ENCODE measurements at regions not wholly inside any gene's neighbourhood (a gene's known extent, or its start where the extent isn't known, plus 50 kb on each side); places are given as distances from the start of the nearest gene placed in this dataset.

DNA sequence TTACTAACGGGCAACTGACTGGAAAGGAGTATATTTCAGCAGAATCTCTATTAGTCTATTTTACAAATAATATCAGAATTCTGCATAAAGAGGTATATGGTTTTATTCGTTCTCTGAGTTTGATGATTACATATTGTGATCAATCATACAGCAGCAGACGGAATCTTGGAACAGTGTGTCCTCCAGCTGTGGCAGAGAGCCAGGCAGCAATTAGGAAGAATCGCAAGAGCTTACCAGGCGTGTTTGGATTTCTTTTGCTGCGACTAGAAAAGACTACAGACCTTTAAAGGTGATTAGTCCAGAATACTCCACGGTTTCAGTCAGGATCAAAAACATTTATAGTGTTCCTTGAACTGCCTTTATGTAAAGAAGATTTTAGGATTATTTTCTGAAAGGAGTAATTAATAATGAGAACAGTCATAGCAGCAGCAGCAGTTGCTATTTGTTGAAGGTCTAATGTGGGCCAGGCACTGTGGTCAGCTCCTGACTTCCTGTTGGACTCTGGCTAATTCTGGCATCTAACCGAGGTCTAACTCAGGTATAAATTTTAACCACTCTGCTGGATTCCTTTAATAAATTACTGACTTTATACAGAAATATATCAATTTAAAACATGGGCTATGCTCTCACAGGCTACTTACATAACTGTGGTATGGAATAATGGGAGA, 225.3 kb upstream of the CXorf66 start:
- H3K4me3 ChIP-seq (ENCODE audit: low read depth, low read length): no peak overlapping the region
- no peaks in the 10 kb centered on the region for H3K27me3 ChIP-seq
- H3K36me3 ChIP-seq: no peaks in the 10 kb centered on the region
- TF ChIP-seq, protein P1, sequence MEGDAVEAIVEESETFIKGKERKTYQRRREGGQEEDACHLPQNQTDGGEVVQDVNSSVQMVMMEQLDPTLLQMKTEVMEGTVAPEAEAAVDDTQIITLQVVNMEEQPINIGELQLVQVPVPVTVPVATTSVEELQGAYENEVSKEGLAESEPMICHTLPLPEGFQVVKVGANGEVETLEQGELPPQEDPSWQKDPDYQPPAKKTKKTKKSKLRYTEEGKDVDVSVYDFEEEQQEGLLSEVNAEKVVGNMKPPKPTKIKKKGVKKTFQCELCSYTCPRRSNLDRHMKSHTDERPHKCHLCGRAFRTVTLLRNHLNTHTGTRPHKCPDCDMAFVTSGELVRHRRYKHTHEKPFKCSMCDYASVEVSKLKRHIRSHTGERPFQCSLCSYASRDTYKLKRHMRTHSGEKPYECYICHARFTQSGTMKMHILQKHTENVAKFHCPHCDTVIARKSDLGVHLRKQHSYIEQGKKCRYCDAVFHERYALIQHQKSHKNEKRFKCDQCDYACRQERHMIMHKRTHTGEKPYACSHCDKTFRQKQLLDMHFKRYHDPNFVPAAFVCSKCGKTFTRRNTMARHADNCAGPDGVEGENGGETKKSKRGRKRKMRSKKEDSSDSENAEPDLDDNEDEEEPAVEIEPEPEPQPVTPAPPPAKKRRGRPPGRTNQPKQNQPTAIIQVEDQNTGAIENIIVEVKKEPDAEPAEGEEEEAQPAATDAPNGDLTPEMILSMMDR (IDR thresholded peaks at IDR 0.05; ENCODE audit: low read depth, low read length): no peak
- no peaks in the 10 kb centered on the region for H3K9me3 ChIP-seq
- H3K4me1 ChIP-seq: no peaks in the 10 kb centered on the region
- DNase-seq: no peak

DNA sequence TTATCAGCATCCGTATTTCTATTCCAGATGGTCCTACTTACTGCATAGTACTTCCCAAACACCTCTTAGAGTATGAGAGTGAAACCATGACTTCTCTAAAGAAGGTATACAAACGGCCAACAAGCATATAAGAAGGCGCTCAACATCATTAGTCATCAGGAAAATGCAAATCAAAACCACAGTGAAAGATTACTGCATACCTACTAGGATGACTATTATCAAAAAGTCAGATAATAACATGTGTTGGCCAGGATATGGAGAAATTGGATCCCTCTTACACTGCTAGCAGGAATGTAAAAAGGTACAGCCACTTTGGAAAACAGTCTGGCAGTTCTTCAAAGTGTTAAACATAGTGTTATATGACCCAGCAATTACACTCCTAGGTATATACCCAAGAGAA, 215.3 kb upstream of the CXorf66 start:
- DNase-seq: no peak
- Histone ChIP-seq H3K4me1 (no peaks in the 10 kb centered on the region), H3K4me3 (ENCODE audit: low read depth, low read length) (no peak overlapping the region), H3K27me3 (no peaks in the 10 kb centered on the region), H3K36me3 (no peaks in the 10 kb centered on the region), H3K9me3 (no peaks in the 10 kb centered on the region)
- TF ChIP-seq, protein P1 (IDR thresholded peaks at IDR 0.05; ENCODE audit: low read depth, low read length): no peak

DNA sequence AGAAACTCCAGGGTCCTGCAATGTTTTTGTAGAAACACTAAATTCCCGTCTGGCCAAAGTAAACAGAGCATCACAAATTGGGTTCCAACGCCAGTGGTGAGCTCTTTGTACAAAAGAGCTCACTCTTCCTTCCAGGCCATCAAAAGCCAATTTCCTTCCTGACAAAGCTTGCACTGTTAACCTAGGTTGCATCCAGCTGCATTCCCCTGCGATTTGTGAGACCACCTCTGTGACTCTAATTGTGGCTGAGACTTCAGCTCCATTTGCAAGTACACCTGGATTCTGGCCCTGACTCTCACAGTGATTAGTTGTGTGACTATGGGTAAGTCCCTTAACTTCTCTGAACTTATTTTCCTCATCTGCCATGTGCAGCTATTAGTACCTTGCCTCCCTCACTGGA, 212.5 kb upstream of the CXorf66 start:
- Histone ChIP-seq H3K4me3 (ENCODE audit: low read depth, low read length) (no peak overlapping the region), H3K36me3 (no peaks in the 10 kb centered on the region), H3K9me3 (no peaks in the 10 kb centered on the region), H3K27me3 (no peaks in the 10 kb centered on the region), H3K4me1 (no peaks in the 10 kb centered on the region)
- no peak for DNase-seq
- TF ChIP-seq, protein P1 (IDR thresholded peaks at IDR 0.05; ENCODE audit: low read depth, low read length): no peak

DNA sequence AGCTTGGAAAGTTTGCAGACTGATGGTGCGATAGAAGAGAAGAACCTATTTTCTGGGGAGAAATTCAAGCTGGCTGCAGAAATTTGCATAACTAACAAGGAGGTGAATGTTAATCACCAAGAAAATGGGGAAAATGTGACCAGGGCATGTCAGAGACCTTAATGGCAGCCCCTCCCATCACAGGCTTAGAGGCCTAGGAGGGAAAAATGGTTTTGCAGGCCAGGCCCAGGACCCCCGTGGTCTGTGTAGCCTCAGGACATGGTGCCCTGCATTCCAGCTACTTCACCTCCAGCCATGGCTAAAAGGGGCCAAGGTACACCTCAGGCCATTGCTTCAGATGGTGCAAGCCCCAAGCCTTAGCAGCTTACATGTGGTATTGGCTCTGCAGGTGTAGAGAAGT, 207.1 kb upstream of the CXorf66 start:
- Histone ChIP-seq H3K36me3 (no peaks in the 10 kb centered on the region), H3K9me3 (no peaks in the 10 kb centered on the region), H3K4me1 (no peaks in the 10 kb centered on the region), H3K4me3 (ENCODE audit: low read depth, low read length) (no peak overlapping the region), H3K27me3 (no peaks in the 10 kb centered on the region)
- TF ChIP-seq, protein P1 (IDR thresholded peaks at IDR 0.05; ENCODE audit: low read depth, low read length): no peak
- DNase-seq: no peak

DNA sequence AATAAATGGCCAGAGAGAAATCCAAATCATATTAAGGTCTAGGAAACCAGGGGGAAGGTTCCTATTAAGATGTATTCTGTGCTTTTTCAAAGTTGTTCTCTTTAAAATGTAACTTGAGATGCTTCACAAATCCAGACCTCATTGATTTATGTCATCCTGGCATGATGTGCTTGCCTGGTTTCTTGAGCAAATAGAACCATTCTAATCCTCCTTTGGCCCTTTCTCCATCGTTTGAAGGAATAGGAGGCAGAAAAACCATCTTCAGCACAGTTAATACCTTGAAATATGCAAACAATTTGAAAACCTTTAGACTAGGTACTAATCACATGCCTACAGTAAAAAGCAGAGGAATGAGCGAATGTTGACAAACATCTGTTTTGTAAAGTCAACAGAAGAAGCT, 202.2 kb upstream of the CXorf66 start:
- no peaks in the 10 kb centered on the region for H3K4me1 ChIP-seq
- H3K36me3 ChIP-seq: no peaks in the 10 kb centered on the region
- H3K9me3 ChIP-seq: no peaks in the 10 kb centered on the region
- H3K4me3 ChIP-seq (ENCODE audit: low read depth, low read length): no peak overlapping the region
- no peaks in the 10 kb centered on the region for H3K27me3 ChIP-seq
- no peak for DNase-seq
- TF ChIP-seq, protein P1 (IDR thresholded peaks at IDR 0.05; ENCODE audit: low read depth, low read length): no peak

DNA sequence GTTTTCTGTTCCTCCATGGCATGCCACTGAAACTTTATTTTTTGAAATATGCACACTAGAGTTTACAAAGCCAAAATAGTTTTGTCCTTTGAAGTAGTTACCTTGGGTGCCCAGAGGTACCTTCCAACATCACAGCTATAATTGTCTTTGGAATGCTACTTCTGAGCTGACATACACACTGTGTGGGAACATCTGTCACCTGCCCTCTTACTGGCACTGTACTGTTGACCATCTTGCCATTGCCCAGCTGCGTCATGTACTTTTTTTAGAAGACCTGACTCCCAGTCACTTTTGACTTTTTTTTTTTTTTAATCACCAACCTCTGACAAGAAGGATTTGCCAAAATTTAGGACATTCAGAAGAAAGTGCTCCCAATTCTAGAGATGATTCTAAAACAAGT, 200.5 kb upstream of the CXorf66 start:
- TF ChIP-seq, protein P1 (IDR thresholded peaks at IDR 0.05; ENCODE audit: low read depth, low read length): no peak
- DNase-seq: no peak

More for the DNA sequence above, 200.5 kb upstream of the CXorf66 start:
- Histone ChIP-seq H3K9me3 (no peaks in the 10 kb centered on the region), H3K36me3 (no peaks in the 10 kb centered on the region), H3K27me3 (no peaks in the 10 kb centered on the region), H3K4me1 (no peaks in the 10 kb centered on the region), H3K4me3 (ENCODE audit: low read depth, low read length) (no peak overlapping the region)
